DND-41 (cell line): ENCODE measurements at regions not wholly inside any gene's neighbourhood (a gene's known extent, or its start where the extent isn't known, plus 50 kb on each side); places are given as distances from the start of the nearest gene placed in this dataset.

Experiments
- CTCF ChIP-seq: IDR thresholded peaks from 2 replicates; pipeline ENCODE4 v1.5.1; 2012; ENCODE audit warnings: borderline replicate concordance, low read length, moderate library complexity, mild to moderate bottlenecking; ENCODE audit not compliant: poor library complexity, severe bottlenecking; ENCODE audit errors: extremely low read depth
- EZH2 ChIP-seq: IDR thresholded peaks from 3 replicates; pipeline ENCODE4 v1.6.1; 2012; ENCODE audit warnings: borderline replicate concordance, low read depth, mild to moderate bottlenecking, moderate library complexity, low read length, inconsistent platforms; ENCODE audit not compliant: severe bottlenecking

- TF ChIP-seq CTCF (no peak), EZH2 (no peak)
Observed at GRCh38 chr12:23342407-23342806, 607.1 kb downstream of the SOX5 start.
